Stimulated activated CD4-positive, alpha-beta T cell treated with anti-CD3 and anti-CD28 coated beads, Interleukin-15, amount 100 ng/mL, for 1 hour (primary cell): ENCODE measurements at regions not wholly inside any gene's neighbourhood (a gene's known extent, or its start where the extent isn't known, plus 50 kb on each side); places are given as distances from the start of the nearest gene placed in this dataset.

ENCODE experiments used
- DNase-seq, 2 donors: peaks; one replicate each; pipeline ENCODE4 v3.0.0-alpha.2; 2020; ENCODE audit warnings: low read depth in 1 of 2, low spot score in 1 of 2

- no peak for DNase-seq
These were observed 1632.4 kb downstream of the RPA4 start for GRCh38 chrX:98516120-98516519.

DNA sequence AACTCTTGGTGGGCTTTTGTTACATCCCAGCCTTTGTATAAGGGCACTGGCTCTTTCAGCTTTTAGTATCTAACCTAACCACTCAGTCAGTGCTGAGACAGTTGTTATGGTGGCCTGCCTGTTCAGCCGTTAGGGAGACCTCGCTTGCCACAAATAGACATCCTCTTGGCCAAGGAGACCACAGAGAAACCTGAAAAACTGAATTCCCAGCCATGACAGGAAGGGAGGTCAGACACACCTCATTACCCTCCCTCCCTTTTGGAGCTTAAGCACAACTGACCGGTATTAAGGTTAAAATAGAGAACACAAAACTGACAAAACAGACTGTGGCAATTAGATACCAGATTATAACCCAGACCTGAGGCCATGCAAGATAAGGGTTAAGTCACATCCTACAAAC is 1639.3 kb downstream of the RPA4 start:
- DNase-seq: no peak

DNA sequence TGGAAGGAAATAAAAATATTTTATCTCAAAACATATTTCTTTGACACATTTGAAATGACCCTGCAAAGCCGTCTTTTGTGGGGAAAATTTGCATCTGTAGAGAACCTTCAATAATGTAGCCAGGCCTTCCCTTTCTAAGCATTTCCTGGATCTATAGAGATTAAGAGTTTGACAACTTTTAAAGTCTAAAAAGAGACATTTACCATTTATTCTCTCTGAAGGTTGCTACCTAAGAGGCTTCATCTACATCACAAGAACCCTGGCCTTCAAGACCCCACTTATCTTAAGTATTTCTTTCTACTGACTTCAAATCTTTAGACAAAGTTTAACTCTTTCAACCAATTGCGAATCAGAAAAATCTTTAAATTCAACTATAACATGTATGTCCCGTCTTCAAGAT is 1639.8 kb downstream of the RPA4 start:
- no peak for DNase-seq

- no peak for DNase-seq
These were observed 1664.8 kb downstream of the RPA4 start for GRCh38 chrX:98548519-98548918.

DNA sequence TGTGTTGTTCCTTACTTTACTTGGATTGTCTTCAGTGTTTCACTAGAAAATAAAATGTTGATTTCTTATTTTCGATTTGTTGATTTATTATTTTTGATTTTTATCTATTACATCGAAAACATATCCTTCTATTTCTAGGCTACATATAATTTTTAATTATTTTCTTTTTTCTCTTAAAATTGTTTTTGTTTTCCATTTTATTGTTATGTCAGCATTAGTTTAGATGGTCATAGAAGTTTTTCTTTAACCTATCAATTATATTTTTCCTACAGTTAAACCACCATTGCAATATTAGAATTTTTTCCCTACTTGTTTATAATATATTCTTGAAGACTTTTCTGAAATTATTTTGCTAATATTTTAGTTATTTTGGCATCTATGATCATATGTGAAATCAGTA is 1685.1 kb downstream of the RPA4 start:
- DNase-seq: no peak

DNA sequence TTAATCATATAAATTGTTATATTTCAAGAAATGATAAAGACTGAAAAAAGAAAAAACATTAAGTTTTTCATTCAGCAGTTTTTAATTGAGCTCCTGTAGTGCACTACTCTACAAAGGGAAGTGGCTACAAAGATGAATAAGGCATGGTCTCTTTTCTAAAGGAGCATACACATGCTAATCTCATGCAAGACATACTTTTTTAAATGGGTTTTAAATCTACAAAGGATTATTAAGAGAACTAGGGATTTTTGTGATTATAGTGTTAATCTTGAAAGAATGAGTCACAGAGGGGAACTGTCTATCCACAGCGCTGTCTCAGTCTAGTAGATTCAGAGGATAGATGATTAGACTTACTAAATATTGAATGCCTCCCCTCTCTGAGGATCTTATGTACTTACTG is 1722.2 kb downstream of the RPA4 start:
- no peak for DNase-seq

DNA sequence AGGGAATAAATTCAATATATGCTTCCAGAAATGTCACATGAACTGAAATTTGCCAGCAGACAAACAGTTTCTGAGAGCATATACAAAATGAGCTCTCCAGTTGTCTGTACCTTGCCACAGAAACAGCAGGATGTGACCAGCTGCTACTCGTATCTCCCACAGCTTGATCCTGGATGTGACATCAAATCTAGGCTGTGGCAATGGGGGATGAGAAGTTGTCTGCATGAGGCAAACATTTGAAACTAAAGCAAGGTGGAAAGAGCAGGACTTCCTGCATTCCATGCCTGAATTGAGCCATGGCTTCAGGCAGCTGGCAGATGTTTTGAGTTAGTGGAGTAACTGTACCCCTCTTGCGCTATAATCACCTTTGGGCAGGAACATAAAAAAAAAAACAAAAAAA is 1724.0 kb downstream of the RPA4 start:
- no peak for DNase-seq

DNA sequence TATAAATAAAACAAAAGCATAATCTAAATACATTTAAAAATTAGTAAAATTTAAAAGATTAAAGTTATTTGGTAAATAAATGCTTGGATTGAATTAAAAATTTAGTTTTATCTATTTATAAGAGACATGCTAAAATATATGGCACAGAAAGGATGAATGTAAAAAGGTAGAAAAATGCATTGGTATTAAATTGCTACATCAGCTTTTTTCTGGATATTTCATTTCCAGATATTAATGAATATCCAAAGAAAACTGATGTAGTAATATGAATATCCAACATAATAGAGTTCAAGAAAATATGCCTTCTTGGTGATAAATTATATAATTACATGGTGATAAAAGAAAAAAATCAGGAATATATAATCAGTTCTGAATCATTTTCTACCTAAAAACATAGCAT is 1743.9 kb downstream of the RPA4 start:
- no peak for DNase-seq

- no peak for DNase-seq
These were observed 1753.7 kb downstream of the RPA4 start for GRCh38 chrX:98637451-98637850.

DNA sequence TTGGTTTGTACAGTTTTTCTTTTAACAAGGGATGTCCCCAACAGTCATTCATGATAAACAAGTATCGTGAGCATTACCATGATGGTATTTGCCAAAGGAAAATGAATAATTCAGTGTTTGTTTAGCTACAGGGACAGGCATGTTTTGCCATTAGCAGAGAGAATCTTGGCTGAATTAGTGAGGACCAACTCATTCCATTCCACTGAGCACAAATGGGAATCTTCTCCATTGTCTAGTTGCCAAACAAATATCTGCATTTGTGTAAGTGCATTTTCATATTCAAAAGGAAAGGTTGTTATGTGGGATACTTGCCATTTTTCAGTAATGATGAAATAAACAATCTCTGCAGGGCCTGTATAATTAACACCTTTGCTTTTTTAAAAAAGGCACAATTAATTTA is 1762.6 kb downstream of the RPA4 start:
- no peak for DNase-seq

GRCh38 chrX:98654565-98654964 is 1755.5 kb downstream of the PCDH19 start:
- DNase-seq: no peak
